ENCODE measurements at regions not wholly inside any gene's neighbourhood (a gene's known extent, or its start where the extent isn't known, plus 50 kb on each side); places are given as distances from the start of the nearest gene placed in this dataset.

DNA sequence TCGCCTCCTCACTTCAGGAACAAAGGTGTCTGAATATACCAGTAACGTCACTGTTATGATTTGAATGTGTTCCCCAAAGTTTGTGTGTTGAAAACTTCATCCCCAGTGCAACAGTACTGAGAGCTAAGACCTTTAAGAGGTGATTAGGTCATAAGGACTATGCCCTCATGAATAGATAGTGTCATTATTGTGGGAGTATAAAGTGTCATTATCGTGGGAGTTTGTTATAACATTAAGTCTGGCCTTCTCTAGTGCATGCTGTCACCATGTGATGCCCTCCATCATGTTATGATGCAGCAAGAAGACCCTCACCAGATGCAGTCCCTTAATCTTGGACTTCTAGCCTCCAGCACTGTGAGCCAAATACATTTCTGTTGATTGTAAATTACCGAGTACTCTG lies 53.7 kb upstream of the TLE3 start:
- TF ChIP-seq NFIC (IDR thresholded peaks at IDR 0.05) = no peak
- TF ChIP-seq TAF1 (IDR thresholded peaks at IDR 0.05; ENCODE audit: low read depth) = no peak
- TF ChIP-seq, protein P1, sequence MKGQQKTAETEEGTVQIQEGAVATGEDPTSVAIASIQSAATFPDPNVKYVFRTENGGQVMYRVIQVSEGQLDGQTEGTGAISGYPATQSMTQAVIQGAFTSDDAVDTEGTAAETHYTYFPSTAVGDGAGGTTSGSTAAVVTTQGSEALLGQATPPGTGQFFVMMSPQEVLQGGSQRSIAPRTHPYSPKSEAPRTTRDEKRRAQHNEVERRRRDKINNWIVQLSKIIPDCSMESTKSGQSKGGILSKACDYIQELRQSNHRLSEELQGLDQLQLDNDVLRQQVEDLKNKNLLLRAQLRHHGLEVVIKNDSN (IDR thresholded peaks at IDR 0.05) = no peak
- TF ChIP-seq RAD21 (IDR thresholded peaks at IDR 0.05; ENCODE audit: low read depth) = no peak
- TF ChIP-seq EP300 (IDR thresholded peaks at IDR 0.05; ENCODE audit: borderline replicate concordance) = no peak
- TF ChIP-seq, protein P2, sequence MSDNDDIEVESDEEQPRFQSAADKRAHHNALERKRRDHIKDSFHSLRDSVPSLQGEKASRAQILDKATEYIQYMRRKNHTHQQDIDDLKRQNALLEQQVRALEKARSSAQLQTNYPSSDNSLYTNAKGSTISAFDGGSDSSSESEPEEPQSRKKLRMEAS (IDR thresholded peaks at IDR 0.05) = no peak
- TF ChIP-seq TCF12 (IDR thresholded peaks at IDR 0.05; ENCODE audit: low read depth) = no peak
- TF ChIP-seq CREB1 (IDR thresholded peaks at IDR 0.05; ENCODE audit: low read depth) = no peak

All from Ishikawa (cell line).